Mucosa of rectum (tissue), 2 donors: ENCODE measurements at regions not wholly inside any gene's neighbourhood (a gene's known extent, or its start where the extent isn't known, plus 50 kb on each side); places are given as distances from the start of the nearest gene placed in this dataset.
"Not testable (repeated sequence)": the region's sequence is repeated elsewhere in the genome, so short reads cannot be mapped to it uniquely, and the experiment has no call there.

Experiments used
- H3K27ac ChIP-seq, 2 donors: one replicate each; pipeline ENCODE4 v1.7.0; 2013; ENCODE audit warnings: inconsistent platforms in 2 of 2, low read depth in 2 of 2, low read length in 2 of 2
- H3K27me3 ChIP-seq, 2 donors: one replicate each; pipeline ENCODE4 v1.7.0; 2013; ENCODE audit warnings: low read length in 2 of 2; ENCODE audit not compliant: control insufficient read depth in 2 of 2, insufficient read depth in 2 of 2
- H3K36me3 ChIP-seq, 2 donors: one replicate each; pipeline ENCODE4 v1.7.0; 2013; ENCODE audit warnings: low read length in 2 of 2; ENCODE audit not compliant: control insufficient read depth in 2 of 2, insufficient read depth in 2 of 2
- H3K4me1 ChIP-seq, 2 donors: one replicate each; pipeline ENCODE4 v1.7.0; 2013; ENCODE audit warnings: low read length in 2 of 2, mild to moderate bottlenecking in 1 of 2; ENCODE audit not compliant: control insufficient read depth in 2 of 2, insufficient read depth in 2 of 2
- H3K4me3 ChIP-seq, 2 donors: one replicate each; pipeline ENCODE4 v1.7.0; 2013; ENCODE audit warnings: low read length in 2 of 2
- H3K9ac ChIP-seq, 2 donors: one replicate each; pipeline ENCODE4 v1.7.0; 2013; ENCODE audit warnings: low read length in 2 of 2, low read depth in 1 of 2, mild to moderate bottlenecking in 1 of 2
- H3K9me3 ChIP-seq, 2 donors: one replicate each; pipeline ENCODE4 v1.7.0; 2013; ENCODE audit warnings: low read length in 2 of 2; ENCODE audit not compliant: control insufficient read depth in 2 of 2
- donor health status: healthy.
- donor health status: Normal muscosa, but diverticular disease.

- H3K36me3 ChIP-seq, result no peaks in the 10 kb centered on the region
- H3K27me3 ChIP-seq, result no peaks in the 10 kb centered on the region
- no peaks in the 10 kb centered on the region for H3K4me1 ChIP-seq
- no peak overlapping the region for H3K9ac ChIP-seq
- no peak overlapping the region for H3K27ac ChIP-seq
- H3K4me3 ChIP-seq, result no peak overlapping the region
- no peaks in the 10 kb centered on the region for H3K9me3 ChIP-seq
Observed at GRCh38 chr9:21708260-21708711, 94.2 kb upstream of the MTAP start.

- Histone ChIP-seq H3K27me3 (no peaks in the 10 kb centered on the region), H3K27ac (no peak overlapping the region), H3K4me1 (no peaks in the 10 kb centered on the region), H3K36me3 (no peaks in the 10 kb centered on the region), H3K9ac (no peak overlapping the region), H3K4me3 (no peak overlapping the region), H3K9me3 (no peaks in the 10 kb centered on the region)
Observed at GRCh38 chr9:21708856-21709255, 93.6 kb upstream of the MTAP start.

- Histone ChIP-seq H3K4me1 (no peaks in the 10 kb centered on the region), H3K36me3 (no peaks in the 10 kb centered on the region), H3K9ac (no peak overlapping the region), H3K9me3 (no peaks in the 10 kb centered on the region), H3K27ac (no peak overlapping the region), H3K4me3 (no peak overlapping the region), H3K27me3 (no peaks in the 10 kb centered on the region)
Observed at GRCh38 chr9:21709464-21710058, 92.9 kb upstream of the MTAP start.

- H3K9ac ChIP-seq, result no peak overlapping the region
- no peaks in the 10 kb centered on the region for H3K4me1 ChIP-seq
- H3K36me3 ChIP-seq, result no peaks in the 10 kb centered on the region
- H3K4me3 ChIP-seq, result no peak overlapping the region
- H3K27me3 ChIP-seq, result no peaks in the 10 kb centered on the region
- H3K9me3 ChIP-seq, result no peaks in the 10 kb centered on the region
- H3K27ac ChIP-seq, result no peak overlapping the region
Observed at GRCh38 chr9:21710548-21711191, 91.8 kb upstream of the MTAP start.

- no peaks in the 10 kb centered on the region for H3K27me3 ChIP-seq
- H3K9me3 ChIP-seq, result no peaks in the 10 kb centered on the region
- H3K4me1 ChIP-seq, result no peaks in the 10 kb centered on the region
- H3K9ac ChIP-seq, result no peak overlapping the region
- H3K36me3 ChIP-seq, result no peaks in the 10 kb centered on the region
- H3K4me3 ChIP-seq, result no peak overlapping the region
- no peak overlapping the region for H3K27ac ChIP-seq
Observed at GRCh38 chr9:21711504-21711903, 90.9 kb upstream of the MTAP start.

- no peak overlapping the region for H3K27ac ChIP-seq
- H3K9me3 ChIP-seq, result no peaks in the 10 kb centered on the region
- H3K9ac ChIP-seq, result no peak overlapping the region
- H3K4me1 ChIP-seq, result no peaks in the 10 kb centered on the region
- H3K4me3 ChIP-seq, result no peak overlapping the region
- H3K36me3 ChIP-seq, result no peaks in the 10 kb centered on the region
- no peaks in the 10 kb centered on the region for H3K27me3 ChIP-seq
Observed at GRCh38 chr9:21715408-21715807, 87.0 kb upstream of the MTAP start.

- no peaks in the 10 kb centered on the region for H3K9me3 ChIP-seq
- H3K4me3 ChIP-seq, result no peak overlapping the region
- H3K27ac ChIP-seq, result no peak overlapping the region
- no peak overlapping the region for H3K9ac ChIP-seq
- no peaks in the 10 kb centered on the region for H3K36me3 ChIP-seq
- H3K4me1 ChIP-seq, result no peaks in the 10 kb centered on the region
- no peaks in the 10 kb centered on the region for H3K27me3 ChIP-seq
Observed at GRCh38 chr9:21720758-21721157, 81.7 kb upstream of the MTAP start.

- H3K27me3 ChIP-seq, H3K4me1 ChIP-seq, H3K27ac ChIP-seq, H3K9me3 ChIP-seq, H3K4me3 ChIP-seq, H3K36me3 ChIP-seq, H3K9ac ChIP-seq: not testable (repeated sequence)
Observed at GRCh38 chr9:21727411-21727810, 75.0 kb upstream of the MTAP start.

- Histone ChIP-seq H3K9ac (no peak overlapping the region), H3K4me3 (no peak overlapping the region), H3K9me3 (no peaks in the 10 kb centered on the region)
Observed at GRCh38 chr9:21728781-21729180, 73.7 kb upstream of the MTAP start.

GRCh38 chr9:21729648-21730047 is 72.8 kb upstream of the MTAP start:
- Histone ChIP-seq H3K9ac (no peak overlapping the region), H3K4me3 (no peak overlapping the region), H3K27ac (no peak overlapping the region), H3K36me3 (no peaks in the 10 kb centered on the region), H3K27me3 (no peaks in the 10 kb centered on the region), H3K9me3 (no peaks in the 10 kb centered on the region), H3K4me1 (no peaks in the 10 kb centered on the region)

More at GRCh38 chr9:21728781-21729180, 73.7 kb upstream of the MTAP start:
- Histone ChIP-seq H3K27ac (no peak overlapping the region), H3K27me3 (no peaks in the 10 kb centered on the region), H3K4me1 (no peaks in the 10 kb centered on the region), H3K36me3 (no peaks in the 10 kb centered on the region)
